ENCODE measurements at regions not wholly inside any gene's neighbourhood (a gene's known extent, or its start where the extent isn't known, plus 50 kb on each side); places are given as distances from the start of the nearest gene placed in this dataset.
"Not testable (repeated sequence)": the region's sequence is repeated elsewhere in the genome, so short reads cannot be mapped to it uniquely, and the experiment has no call there.

GRCh38 chr12:60201891-60202290, 606.1 kb downstream of the SLC16A7 start:
- no peak for DNase-seq

GRCh38 chr12:60205500-60205899, 609.7 kb downstream of the SLC16A7 start:
- no peak for DNase-seq

DNA sequence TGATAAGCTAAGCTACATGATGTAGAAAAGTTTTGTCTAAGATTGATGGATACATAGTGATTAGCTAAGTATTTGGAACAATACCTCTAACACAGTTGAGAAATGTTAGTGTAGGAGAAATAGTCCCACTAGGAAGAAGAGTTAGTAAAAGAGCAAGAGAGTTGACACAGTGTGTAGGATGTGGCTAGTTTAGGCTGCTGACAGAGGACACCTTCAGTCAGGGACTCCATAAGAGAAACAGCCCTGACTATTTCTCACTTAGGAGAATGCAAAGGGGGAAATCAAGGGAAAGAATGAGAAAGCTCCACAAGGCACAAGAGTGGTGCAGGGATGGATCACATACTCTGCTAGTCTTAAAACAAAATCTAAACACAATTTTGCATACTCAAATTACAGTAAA, 613.7 kb downstream of the SLC16A7 start:
- DNase-seq = no peak

- no peak for DNase-seq
Observed at GRCh38 chr12:60209933-60210332, 614.1 kb downstream of the SLC16A7 start.

- DNase-seq = no peak
Observed at GRCh38 chr12:60210756-60211155, 614.9 kb downstream of the SLC16A7 start.

- no peak for DNase-seq
Observed at GRCh38 chr12:60211244-60211643, 615.4 kb downstream of the SLC16A7 start.

DNA sequence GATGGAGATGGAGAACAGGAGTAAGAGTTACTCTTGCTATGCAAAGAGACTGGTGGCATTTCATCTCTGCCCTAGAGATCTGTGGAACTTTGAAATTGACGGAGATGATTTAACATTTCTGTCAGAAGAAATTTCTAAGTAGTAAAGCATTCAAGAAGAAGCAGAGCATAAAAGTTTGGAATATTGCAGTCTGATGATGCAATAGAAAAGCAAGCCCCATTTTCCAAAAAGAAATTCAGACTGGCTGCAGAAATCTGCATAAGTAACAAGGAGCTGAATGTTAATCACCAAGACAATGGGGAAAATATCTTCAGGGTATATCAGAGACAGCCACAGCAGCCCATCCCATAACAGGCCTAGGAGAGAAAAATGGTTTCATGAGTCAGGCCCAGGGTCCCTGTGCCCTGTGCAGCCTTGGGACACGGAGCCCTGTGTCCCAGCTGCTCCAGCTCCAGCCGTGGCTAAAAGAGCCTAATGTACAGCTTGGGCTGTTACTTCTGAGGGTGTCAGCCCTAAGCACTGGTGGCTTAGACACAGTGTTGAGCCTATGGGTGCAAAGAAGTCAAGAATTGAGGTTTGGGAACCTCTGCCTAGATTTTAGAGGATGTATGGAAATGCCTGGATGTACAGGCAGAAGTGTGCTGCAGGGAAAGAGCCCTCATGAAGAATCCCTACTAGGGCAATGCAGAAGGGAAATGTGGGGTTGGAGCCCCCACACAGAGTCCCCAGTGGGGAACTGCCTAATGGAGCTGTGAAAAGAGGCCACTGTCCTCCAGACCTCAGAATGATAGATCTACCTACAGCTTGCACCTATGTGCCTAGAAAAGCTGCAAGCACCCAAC, 616.6 kb downstream of the SLC16A7 start:
- DNase-seq = no peak

- not testable (repeated sequence) for DNase-seq
Observed at GRCh38 chr12:60213272-60213671, 617.4 kb downstream of the SLC16A7 start.

DNA sequence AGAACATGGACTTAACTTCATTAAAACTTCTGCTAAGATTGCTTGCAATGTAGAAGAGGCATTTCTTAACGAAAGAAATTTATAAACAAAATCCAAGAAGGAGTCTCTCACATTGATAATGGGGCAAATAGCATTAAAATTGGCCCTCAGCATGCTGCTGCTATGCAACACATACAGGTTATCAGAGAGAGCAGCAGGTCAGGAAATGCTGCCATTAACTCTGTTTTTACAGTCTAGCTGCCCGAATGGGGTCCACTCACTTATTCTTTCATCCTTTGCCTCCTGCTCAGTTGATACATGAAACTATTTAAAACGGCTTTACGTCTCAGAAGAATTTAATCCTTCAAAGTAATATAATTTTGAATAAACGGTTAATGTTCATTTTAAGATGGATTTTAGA, 620.4 kb downstream of the SLC16A7 start:
- no peak for DNase-seq

GRCh38 chr12:60223242-60223641, 627.4 kb downstream of the SLC16A7 start:
- no peak for DNase-seq

DNA sequence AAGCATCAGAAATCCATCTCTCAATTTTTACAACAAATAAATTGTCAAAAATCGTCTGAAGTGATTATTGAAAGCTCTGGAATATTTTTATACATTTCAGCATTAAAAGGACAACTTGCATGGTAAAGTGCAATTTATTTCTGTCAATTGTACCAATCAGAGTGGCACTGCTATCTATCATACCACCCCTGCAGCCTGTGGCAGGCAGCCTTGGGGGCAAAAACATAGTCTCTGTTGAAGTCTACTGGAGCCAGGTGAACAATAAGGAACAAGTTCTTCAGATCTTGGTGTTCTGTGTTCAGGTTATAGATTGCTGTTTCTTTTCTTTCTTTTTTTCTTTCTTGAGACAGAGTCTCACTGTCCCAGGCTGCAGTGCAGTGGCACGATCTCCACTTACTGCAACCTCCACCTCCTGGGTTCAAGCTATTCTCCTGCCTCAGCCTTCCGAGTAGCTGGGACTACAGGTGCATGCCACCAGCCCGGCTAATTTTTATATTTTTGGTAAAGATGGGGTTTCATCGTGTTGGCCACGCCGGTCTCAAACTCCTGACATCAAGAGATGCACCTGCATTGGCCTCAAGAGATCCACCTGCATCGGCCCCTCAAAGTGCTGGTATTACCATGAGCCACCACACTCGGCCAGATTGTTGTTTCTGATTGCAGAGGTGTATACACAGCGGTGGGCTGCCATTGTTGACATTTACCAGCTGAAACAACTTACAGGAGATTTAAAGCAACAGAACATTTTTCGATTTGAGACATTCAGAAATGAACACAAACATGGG, 629.6 kb downstream of the SLC16A7 start:
- no peak for DNase-seq

DNA sequence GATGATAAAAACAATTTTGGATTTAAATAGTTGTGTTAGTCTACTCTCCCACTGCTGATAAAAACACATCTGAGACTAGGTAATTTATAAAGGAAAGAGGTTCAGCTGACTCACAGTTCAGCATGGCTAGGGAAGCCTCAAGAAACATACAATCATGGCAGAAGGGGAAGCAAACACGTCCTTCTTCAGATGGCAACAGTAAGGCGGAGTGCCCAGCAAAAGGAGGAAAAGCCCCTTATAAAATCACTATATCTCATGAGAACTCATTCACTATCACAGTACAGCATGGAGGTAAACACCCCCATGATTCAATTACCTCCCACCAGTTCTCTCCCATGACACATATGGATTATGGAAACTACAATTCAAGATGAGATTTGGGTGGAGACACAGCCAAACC, 632.1 kb downstream of the SLC16A7 start:
- no peak for DNase-seq

- no peak for DNase-seq
Observed at GRCh38 chr12:60230056-60230455, 634.2 kb downstream of the SLC16A7 start.

- no peak for DNase-seq
Observed at GRCh38 chr12:60231303-60231702, 635.5 kb downstream of the SLC16A7 start.

- no peak for DNase-seq
Observed at GRCh38 chr12:60231976-60232907, 636.4 kb downstream of the SLC16A7 start.

GRCh38 chr12:60234611-60235195, 638.9 kb downstream of the SLC16A7 start:
- not testable (repeated sequence) for DNase-seq

GRCh38 chr12:60235261-60235660, 639.4 kb downstream of the SLC16A7 start:
- no peak for DNase-seq

DNA sequence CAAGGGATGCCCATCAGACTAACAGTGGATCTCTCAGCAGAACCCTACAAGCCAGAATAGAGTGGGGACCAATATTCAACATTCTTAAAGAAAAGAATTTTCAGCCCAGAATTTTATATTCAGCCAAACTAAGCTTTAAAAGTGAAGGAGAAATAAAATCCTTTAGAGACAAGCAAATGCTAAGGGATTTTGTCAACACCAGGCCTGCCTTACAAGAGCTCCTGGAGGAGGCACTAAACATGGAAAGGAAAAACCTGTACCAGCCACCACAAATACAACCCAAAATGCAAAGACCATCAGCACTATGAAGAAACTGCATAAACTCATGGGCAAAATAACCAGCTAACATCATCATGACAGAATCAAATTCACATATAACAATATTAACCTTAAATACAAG, 640.6 kb downstream of the SLC16A7 start:
- not testable (repeated sequence) for DNase-seq

DNA sequence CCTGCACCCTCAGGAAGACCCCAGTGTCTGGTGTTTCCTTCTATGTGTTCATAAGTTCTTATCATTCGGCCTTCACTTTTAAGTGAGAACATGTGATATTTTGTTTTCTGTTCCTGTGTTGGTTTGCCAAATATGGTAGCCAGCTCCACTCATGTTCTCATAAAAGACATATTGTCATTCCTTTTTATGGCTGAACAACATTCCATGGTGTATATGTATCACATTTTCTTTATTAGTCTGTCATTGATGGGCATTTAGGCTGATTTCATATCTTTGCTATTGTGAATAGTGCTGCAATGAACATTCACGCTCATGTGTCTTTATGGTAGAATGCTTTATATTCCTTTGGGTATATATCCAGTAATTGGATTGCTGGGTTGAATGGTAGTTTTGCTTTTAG, 645.1 kb downstream of the SLC16A7 start:
- no peak for DNase-seq

DNA sequence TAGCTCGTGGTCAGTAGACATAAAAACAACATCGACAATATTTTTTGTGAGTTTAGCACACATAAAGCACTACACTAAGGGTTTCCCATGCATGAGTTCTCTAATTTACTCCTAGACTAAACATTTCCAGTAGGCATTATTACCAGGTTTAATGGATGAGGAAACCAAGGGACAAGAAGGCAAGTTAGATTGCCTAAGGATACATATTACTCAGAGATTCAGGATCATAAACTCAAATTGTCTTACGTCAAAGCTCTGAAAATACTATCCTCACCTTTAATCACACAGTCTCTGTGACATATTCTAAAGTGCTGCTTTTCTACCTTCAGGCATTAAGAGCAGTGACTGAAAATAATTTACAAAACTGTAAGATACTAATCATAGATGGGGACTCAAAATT, 655.3 kb downstream of the SLC16A7 start:
- no peak for DNase-seq

GRCh38 chr12:60252359-60253096, 656.7 kb downstream of the SLC16A7 start:
- no peak for DNase-seq

- DNase-seq = no peak
Observed at GRCh38 chr12:60255044-60255443, 659.2 kb downstream of the SLC16A7 start.
